HL-60 (cell line): ENCODE measurements at regions not wholly inside any gene's neighbourhood (a gene's known extent, or its start where the extent isn't known, plus 50 kb on each side); places are given as distances from the start of the nearest gene placed in this dataset.

Experiments
- POLR2AphosphoS5 ChIP-seq: IDR thresholded peaks from 2 replicates; pipeline ENCODE4 v1.6.1; 2012; ENCODE audit warnings: low read depth
- TF ChIP-seq, protein P1 (sequence below): IDR thresholded peaks from one replicate; pipeline ENCODE4 v1.5.1; 2011; ENCODE audit warnings: low read length, control low read depth, inconsistent platforms; ENCODE audit not compliant: insufficient read depth

- TF ChIP-seq, protein P1, sequence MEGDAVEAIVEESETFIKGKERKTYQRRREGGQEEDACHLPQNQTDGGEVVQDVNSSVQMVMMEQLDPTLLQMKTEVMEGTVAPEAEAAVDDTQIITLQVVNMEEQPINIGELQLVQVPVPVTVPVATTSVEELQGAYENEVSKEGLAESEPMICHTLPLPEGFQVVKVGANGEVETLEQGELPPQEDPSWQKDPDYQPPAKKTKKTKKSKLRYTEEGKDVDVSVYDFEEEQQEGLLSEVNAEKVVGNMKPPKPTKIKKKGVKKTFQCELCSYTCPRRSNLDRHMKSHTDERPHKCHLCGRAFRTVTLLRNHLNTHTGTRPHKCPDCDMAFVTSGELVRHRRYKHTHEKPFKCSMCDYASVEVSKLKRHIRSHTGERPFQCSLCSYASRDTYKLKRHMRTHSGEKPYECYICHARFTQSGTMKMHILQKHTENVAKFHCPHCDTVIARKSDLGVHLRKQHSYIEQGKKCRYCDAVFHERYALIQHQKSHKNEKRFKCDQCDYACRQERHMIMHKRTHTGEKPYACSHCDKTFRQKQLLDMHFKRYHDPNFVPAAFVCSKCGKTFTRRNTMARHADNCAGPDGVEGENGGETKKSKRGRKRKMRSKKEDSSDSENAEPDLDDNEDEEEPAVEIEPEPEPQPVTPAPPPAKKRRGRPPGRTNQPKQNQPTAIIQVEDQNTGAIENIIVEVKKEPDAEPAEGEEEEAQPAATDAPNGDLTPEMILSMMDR = no peak
- no peak for TF ChIP-seq POLR2AphosphoS5
Measured at GRCh38 chr16:60635548-60635947, 1400.7 kb downstream of the CDH8 start.
